GM18873 (cell line): ENCODE measurements at regions not wholly inside any gene's neighbourhood (a gene's known extent, or its start where the extent isn't known, plus 50 kb on each side); places are given as distances from the start of the nearest gene placed in this dataset.

Experiments
- ATAC-seq: cut with Tn5 transposase; IDR thresholded peaks from one replicate; pipeline ENCODE4 v1.9.1; 2021; ENCODE audit warnings: mild to moderate bottlenecking, moderate library complexity, moderate number of reproducible peaks; ENCODE audit not compliant: unreplicated experiment, low FRiP score

GRCh38 chr11:104380358-104380757 is 216.4 kb upstream of the PDGFD start:
- no peak for ATAC-seq

- no peak for ATAC-seq
Measured at GRCh38 chr11:104372111-104372510, 208.2 kb upstream of the PDGFD start.

DNA sequence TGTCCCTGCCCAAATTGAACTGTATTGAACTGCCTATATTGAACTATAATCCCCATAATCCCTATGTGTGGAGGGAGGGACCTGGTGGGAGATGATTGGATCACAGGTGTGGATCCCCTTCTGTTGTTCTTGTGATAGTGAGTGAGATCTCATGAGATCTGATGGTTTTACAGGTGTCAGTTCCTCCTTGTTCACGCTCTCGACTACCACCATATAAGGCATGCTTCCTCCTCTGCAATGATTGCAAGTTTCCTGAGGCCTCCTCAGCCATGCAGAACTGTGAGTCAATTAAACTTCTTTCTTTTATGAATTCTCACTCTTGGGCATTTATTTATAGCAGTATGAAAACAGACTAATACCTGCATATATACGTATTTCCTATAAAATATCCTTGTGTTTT is 206.5 kb upstream of the PDGFD start:
- ATAC-seq, result no peak

DNA sequence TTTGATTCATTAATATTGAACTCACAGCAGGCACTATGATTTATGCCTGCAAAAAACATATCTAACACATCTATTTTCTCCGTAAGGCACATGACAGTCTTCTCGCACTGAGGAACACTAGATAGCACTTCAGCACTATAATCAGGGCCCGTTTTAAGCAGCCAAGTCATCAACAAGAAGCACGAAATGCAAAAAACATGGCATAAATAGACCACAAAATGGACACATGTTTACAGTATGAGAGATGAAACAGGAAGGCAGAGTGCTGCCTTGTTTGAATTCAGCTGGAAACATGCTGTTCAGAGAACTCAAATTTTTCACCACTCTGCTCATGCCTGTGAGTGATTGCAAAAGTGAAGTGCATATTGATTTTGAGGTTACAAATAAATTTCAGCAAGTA is 205.8 kb upstream of the PDGFD start:
- no peak for ATAC-seq

DNA sequence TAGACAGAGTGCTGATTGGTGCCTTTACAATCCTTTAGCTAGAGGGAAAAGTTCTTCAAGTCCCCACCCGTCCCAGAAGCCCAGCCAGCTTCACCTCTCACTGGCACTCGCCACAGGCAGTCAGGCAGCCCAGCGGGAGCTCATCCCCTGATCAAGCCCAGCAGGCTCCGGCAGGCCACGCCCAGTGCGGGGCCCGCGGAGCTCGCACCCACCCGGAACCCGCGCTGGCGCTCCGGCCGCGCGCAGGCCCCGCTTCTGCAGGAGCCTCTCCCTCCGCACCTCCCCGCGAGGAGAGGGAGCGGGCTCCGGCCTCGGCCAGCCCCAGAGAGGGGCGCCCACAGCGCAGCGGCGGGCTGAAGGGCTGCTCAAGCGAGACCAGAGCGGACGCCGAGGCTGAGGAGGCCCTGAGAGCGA is 202.4 kb upstream of the PDGFD start:
- ATAC-seq, result no peak

- no peak for ATAC-seq
Measured at GRCh38 chr11:104365676-104366075, 201.7 kb upstream of the PDGFD start.

DNA sequence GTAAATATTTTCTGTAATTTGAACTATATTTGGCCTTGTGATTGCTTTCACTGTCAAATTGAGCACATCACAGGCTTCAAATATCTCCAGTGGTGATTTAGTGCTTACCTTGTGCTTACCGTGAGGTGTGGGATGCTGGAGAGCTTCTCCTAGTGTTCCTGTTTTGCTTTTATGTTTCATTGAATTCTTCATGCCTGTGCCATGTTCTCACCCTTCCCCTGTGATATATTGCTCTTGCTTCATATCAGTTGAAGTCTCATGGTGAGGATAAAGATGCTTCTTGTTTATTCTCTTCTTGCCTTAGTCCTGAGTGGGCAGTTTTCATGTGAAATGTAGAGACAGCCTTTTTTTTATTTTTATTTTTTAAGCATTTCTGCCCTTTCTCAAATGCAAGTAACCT is 198.0 kb upstream of the PDGFD start:
- ATAC-seq, result no peak

DNA sequence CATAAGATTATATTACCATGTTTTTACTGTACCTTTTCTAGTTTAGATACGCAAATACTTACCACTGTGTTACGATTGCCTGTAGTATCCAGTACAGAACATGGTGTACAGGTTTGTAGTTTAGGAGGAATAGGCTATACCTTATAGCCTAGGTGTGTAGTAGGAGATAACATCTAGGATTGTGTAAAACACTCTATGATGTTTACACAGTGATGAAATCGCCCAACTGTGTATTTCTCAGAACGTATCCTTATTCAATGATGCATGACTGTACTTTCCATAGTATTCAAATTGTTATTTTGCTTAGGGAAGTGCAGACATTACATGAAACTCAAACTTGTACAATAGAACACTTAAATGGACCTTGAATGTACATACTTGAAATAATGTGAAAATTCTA is 188.1 kb upstream of the PDGFD start:
- ATAC-seq, result no peak

DNA sequence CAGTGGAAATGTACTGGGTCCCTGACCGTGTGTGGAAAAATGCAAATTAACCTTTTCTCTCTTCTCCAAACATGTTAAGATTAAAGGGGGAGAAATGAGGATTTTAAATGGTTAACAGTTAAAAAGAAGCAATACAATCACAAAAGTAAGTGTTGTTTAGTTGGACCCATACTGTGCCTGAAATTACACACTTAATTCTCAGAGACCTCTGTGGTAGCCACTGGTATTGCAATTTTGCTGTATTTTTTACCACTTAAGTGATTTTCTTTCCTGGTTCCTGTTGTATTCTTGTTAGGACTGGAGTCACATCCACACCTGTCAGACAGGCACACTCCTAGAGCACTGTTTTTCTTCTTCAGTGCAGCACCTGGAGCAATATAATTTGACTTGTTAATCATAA is 179.6 kb upstream of the PDGFD start:
- ATAC-seq, result no peak

- no peak for ATAC-seq
Measured at GRCh38 chr11:104340590-104340989, 176.6 kb upstream of the PDGFD start.

GRCh38 chr11:104339380-104339831 is 175.5 kb upstream of the PDGFD start:
- ATAC-seq, result no peak

DNA sequence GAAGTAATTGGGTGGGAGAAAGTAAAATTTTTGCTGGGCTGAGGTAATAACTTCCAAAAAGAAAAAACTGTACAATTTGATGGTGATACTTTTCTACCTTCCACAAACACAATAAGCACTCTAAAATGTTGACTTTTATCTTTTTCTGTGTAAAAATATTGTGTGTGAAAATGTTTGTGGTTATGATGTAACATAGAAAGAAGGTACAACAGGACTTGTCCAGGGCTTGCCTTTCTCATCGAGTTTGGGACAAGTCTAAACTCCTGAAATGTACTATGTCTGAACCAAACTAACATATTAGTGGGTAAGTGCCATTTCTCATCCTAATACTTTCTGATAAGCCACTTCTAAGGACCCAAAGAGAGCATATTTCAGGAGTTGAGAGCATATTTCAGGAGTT is 174.2 kb upstream of the PDGFD start:
- no peak for ATAC-seq

DNA sequence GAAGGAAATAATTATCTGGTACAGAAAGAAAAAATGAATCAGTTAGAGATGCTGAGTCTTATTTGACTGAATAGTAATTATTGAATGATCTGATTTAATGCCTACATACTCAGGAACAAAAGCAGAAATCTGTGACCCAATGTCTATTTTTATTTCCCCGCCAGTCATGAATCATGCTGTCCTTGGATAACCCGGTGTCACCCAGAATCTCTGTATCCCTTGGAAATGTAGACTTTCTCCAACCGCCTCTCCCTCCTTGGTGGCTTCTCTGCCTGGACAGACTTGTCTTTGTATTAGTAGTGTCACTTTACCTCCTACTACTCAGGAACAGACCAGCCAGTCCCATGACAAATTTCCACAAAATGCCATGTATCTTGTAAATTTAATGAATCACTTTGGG is 173.3 kb upstream of the PDGFD start:
- no peak for ATAC-seq

- no peak for ATAC-seq
Measured at GRCh38 chr11:104333977-104334376, 170.0 kb upstream of the PDGFD start.

GRCh38 chr11:104332110-104332509 is 168.2 kb upstream of the PDGFD start:
- no peak for ATAC-seq

GRCh38 chr11:104329078-104329665 is 165.2 kb upstream of the PDGFD start:
- no peak for ATAC-seq

- ATAC-seq, result no peak
Measured at GRCh38 chr11:104328512-104328907, 164.6 kb upstream of the PDGFD start.

- no peak for ATAC-seq
Measured at GRCh38 chr11:104327861-104328511, 164.0 kb upstream of the PDGFD start.

DNA sequence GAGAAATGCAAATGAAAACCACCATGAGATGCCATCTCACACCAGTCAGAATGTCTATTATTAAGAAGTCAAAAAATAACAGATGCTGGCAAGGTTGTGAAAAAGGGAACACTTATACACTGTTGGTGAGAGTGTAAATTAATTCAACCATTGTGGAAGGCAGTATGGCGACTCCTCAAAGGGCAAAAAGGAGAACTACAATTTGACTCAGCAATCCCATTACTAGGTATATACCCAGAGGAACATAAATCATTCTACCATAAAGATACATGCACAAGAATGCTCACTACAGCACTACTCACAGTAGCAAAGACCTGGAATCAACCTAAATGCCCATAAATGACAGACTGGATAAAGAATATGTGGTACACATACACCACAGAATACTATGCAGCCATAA is 161.1 kb upstream of the PDGFD start:
- ATAC-seq, result no peak

DNA sequence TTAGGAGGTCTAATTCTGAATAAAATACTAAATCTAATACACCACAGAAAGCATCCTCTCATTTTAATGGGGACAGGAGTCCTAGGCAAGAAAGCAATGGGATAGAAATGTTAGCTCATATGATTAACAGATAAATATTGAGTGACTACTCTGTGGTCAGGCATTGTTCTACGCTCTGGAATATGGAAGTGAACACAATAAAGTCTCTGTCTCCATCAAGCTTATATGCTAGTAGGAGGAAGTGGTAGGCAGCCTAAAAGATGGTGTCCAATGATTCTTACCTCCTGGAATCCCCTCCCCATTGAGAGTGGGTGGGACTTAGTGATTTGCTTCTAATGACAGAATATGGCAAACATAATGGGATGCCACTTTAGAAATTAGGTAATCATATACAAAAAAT is 160.3 kb upstream of the PDGFD start:
- no peak for ATAC-seq

GRCh38 chr11:104323841-104324240 is 159.9 kb upstream of the PDGFD start:
- ATAC-seq, result no peak

DNA sequence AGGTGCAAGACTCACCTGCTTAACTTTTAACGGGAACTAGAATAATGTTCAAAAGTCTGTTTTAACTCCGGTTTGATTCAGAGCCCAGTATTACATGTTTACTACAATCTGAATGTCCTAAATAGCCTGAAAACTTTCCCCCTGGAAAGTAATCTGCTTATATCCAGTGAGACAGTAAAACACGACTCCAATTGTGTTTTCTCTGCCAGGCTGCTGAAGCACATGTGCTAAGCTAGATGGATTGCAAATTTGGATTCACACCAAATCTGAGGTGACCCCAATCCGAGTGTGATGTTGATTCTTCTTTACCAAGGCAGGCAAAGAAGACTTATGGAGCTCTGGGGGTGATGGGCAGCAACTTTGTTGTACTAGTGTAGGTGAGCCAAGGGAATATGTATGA is 158.7 kb upstream of the PDGFD start:
- no peak for ATAC-seq

DNA sequence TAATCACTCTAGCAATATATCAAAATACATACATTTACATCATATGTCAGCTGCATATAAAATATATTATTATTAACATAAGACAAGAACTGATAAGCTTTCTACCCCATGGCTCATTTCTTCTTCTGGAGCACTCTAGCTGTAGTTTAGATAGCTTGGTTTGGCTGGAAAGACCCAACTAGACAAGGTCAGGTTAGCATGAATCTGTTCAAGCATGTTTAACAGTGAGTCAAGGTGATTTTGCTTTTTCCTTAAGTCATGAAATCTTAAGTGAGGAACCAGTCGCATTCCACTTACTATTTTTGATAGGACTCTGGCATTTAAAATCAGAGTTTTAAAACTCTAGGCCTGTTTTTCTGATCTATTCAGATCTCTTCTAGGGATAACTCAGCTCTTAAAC is 157.0 kb upstream of the PDGFD start:
- ATAC-seq, result no peak
